Aorta (tissue), 5 donors: ENCODE measurements at regions not wholly inside any gene's neighbourhood (a gene's known extent, or its start where the extent isn't known, plus 50 kb on each side); places are given as distances from the start of the nearest gene placed in this dataset.

Source experiments
- ATAC-seq: fragments of 200-7000 bp; cut with Tn5 transposase; one replicate; pipeline ENCODE4 v1.9.1; 2022; ENCODE audit warnings: moderate library complexity; ENCODE audit not compliant: low FRiP score
- DNase-seq, 2 donors: peaks; one replicate each; pipeline ENCODE4 v3.0.0-alpha.2; 2020
- H3K27ac ChIP-seq, 2 donors: one replicate each; pipeline ENCODE4 v1.5.1; 2013; ENCODE audit warnings: low read length in 2 of 2, mild to moderate bottlenecking in 2 of 2, moderate library complexity in 2 of 2, control low read depth in 1 of 2, inconsistent platforms in 1 of 2, low read depth in 1 of 2
- H3K27me3 ChIP-seq, 2 donors: one replicate each; pipeline ENCODE4 v1.6.1; 2013; ENCODE audit warnings: control low read depth in 1 of 2, low read length in 1 of 2, mild to moderate bottlenecking in 1 of 2, moderate library complexity in 1 of 2; ENCODE audit not compliant: insufficient read depth in 2 of 2, control insufficient read depth in 1 of 2
- H3K36me3 ChIP-seq, 2 donors: one replicate each; pipeline ENCODE4 v1.6.1; 2013; ENCODE audit warnings: control low read depth in 1 of 2, low read length in 1 of 2, mild to moderate bottlenecking in 1 of 2; ENCODE audit not compliant: insufficient read depth in 2 of 2, control insufficient read depth in 1 of 2
- H3K4me1 ChIP-seq, 2 donors: one replicate each; pipeline ENCODE4 v1.6.1; 2013; ENCODE audit warnings: low read length in 2 of 2, control low read depth in 1 of 2, mild to moderate bottlenecking in 1 of 2, moderate library complexity in 1 of 2; ENCODE audit not compliant: insufficient read depth in 2 of 2, control insufficient read depth in 1 of 2
- H3K4me3 ChIP-seq, 2 donors: one replicate each; pipeline ENCODE4 v1.5.1; 2013; ENCODE audit warnings: low read length in 2 of 2, control low read depth in 1 of 2, mild to moderate bottlenecking in 1 of 2
- H3K9me3 ChIP-seq: one replicate; pipeline ENCODE4 v1.6.1; 2013; ENCODE audit warnings: mild to moderate bottlenecking, low read length; ENCODE audit not compliant: control insufficient read depth
- WGBS, 2 donors: extraction: QIAGEN DNeasy Blood & Tissue Kit; methylation state at CpG; one replicate each; pipeline ENCODE4 v1.1.7; 2013; 5-methylcytosine and 5-hydroxymethylcytosine counted together
- intact Hi-C, 2 donors: fragments of 100-400 bp; cut with DNase I; formaldehyde crosslinking; loops; one replicate each; pipeline versions ENCODE4 v1.14.2 to v1.15.0; 2022
- donor health status: healthy with polysubstance abuse.
- donor health status: Bipolar disorder and iron deficiency.
- donor health status: DM: no; HTN: no; CAD: no.
- donor health status: DM: no; HTN: no; CAD: no.
- donor health status: DM: yes; HTN: yes; CAD: no.

DNA sequence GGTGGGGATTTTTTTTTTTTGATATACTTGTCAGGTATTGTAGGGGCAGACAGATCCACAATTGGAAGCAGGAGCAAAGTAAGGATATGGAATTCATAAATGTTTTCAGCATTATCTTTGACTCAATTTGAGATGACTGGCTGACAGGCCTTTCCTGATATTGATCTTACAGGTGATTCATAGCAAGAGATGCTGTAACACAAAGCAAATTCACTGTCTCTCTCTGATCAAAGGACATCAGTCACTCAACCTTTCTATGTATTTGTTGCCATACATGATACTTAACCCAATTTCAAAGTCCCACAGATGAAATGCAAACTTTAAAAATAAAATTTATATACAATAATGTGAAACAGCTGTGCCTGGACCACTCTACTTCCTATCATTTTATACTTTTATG lies 1506.9 kb downstream of the AACS start:
- Histone ChIP-seq H3K4me1 (no peaks in the 10 kb centered on the region), H3K27ac (no peak overlapping the region), H3K36me3 (no peaks in the 10 kb centered on the region), H3K9me3 (peaks cover 2% of the 10 kb centered on the region), H3K27me3 (peaks cover 0 to 1% of the 10 kb centered on the region in 2 donors), H3K4me3 (no peak overlapping the region)
- no peak for ATAC-seq
- intact Hi-C loops: no loop called here
- no peak for DNase-seq

DNA sequence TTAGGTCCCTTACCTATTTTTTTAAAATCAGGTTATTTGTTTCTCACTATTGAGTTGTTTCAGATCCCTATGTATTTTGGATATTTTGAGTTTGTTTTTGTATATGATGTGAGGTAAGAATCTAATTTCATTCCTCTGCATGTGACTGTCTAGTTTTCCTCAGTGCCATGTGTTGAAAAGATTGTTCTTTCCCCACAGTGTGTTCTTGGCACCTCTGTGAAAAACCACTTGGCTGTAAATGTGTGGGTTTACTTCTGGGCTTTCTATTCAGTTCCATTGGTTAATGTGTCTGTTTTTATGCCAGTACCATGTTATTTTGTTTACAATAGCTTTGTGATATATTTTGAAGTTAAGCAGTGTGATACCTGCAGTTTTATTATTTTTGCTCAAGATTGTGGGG lies 1516.4 kb downstream of the AACS start:
- Histone ChIP-seq H3K27ac (no peak overlapping the region), H3K4me3 (no peak overlapping the region), H3K36me3 (no peaks in the 10 kb centered on the region), H3K4me1 (no peaks in the 10 kb centered on the region), H3K9me3 (no peaks in the 10 kb centered on the region), H3K27me3 (no peaks in the 10 kb centered on the region)
- ATAC-seq: no peak
- intact Hi-C loops: no loop called here
- no peak for DNase-seq

DNA sequence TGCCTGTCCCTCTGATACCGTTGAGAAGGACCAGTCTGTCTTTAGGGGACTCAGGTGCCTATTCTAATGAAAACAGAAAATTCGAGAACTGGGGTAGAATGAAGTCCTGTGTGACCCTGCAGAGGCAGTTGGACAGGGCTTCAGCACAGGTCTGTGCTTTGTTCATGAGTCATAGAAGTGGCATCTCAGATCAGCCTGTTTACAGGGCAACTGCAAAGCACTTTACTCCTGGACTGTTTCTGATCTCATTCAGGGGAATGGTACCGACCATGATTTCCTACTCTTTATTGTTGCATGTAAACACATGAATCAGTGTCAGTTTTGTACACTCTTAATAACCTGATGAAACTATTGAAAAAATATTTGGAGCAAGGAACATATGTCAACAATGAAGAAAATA lies 1517.0 kb downstream of the AACS start:
- H3K4me1 ChIP-seq: no peaks in the 10 kb centered on the region
- no peak overlapping the region for H3K4me3 ChIP-seq
- ATAC-seq: no peak
- WGBS, 2 donors: 27 to 69% methylated on average over 3 of the region's 3 CpGs
- H3K27ac ChIP-seq: no peak overlapping the region
- no peaks in the 10 kb centered on the region for H3K36me3 ChIP-seq
- intact Hi-C loops: no loop called here
- H3K9me3 ChIP-seq: no peaks in the 10 kb centered on the region
- DNase-seq: no peak
- no peaks in the 10 kb centered on the region for H3K27me3 ChIP-seq

DNA sequence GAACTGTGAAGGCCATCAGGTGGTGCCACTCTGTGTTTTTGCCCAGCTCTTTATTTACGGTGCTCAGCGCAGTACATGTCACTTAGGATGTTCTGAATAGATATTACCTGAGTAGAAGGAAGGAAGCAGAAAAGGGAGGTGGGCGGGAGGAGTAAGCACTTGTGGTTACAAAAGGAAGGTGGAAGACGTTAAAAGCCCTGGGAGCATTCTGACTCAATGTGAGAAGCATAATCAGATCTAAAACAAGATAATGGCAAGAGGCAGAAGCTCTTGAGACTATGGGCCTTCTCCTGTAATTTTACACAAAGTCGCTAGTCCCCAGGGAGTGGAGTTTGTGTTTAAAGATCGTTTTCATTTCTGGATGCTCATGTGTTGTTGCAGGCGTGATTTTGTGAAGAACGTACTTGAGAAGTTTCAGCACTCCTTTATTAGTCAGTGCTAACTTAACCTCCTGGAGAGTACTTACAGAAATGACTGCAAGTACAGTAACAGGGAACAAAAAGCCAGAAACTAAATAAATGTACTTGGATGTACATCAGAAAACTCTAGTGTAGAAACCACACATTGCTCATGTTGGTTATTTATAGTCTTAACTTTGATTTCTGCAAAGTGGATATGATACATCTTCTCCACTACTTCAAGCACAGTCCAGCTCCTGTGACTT lies 1523.5 kb downstream of the AACS start:
- WGBS, 2 donors: 66 to 68% methylated on average over 8 of the region's 8 CpGs

DNA sequence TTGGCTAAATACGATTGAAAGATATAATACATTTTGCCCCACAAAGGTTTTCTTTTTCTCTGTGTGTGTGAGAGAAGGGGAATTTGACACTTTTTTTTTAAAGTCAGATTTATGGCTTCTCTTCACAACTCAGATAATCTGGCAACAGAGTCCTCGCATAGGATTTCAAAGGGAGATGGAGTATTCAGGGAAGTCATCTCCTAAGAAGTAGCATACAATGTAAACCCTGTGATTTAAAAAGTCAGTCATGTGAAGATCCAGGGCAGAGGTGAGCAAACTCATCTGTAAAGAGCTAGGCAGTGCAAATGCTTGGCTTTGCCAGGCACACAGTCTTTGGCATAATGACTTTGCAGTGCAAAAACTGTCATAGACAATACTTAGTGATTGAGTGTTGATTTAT lies 1526.3 kb downstream of the AACS start:
- intact Hi-C loops: no loop called here
- DNase-seq (no peak), ATAC-seq (no peak)
- H3K4me3 ChIP-seq: no peak overlapping the region
- 29 to 41% methylated on average over 2 of the region's 2 CpGs for WGBS, 2 donors
- H3K9me3 ChIP-seq: no peaks in the 10 kb centered on the region
- H3K36me3 ChIP-seq: no peaks in the 10 kb centered on the region
- no peaks in the 10 kb centered on the region for H3K4me1 ChIP-seq
- no peak overlapping the region for H3K27ac ChIP-seq
- peaks cover 0 to 2% of the 10 kb centered on the region in 2 donors for H3K27me3 ChIP-seq

More for the DNA sequence above, 1523.5 kb downstream of the AACS start:
- DNase-seq: no peak
- H3K4me1 ChIP-seq: no peaks in the 10 kb centered on the region
- intact Hi-C loops: no loop called here
- no peaks in the 10 kb centered on the region for H3K9me3 ChIP-seq
- no peak overlapping the region for H3K4me3 ChIP-seq
- H3K36me3 ChIP-seq: no peaks in the 10 kb centered on the region
- no peak for ATAC-seq
- no peak overlapping the region for H3K27ac ChIP-seq
- H3K27me3 ChIP-seq: peaks cover 0 to 2% of the 10 kb centered on the region in 2 donors

DNA sequence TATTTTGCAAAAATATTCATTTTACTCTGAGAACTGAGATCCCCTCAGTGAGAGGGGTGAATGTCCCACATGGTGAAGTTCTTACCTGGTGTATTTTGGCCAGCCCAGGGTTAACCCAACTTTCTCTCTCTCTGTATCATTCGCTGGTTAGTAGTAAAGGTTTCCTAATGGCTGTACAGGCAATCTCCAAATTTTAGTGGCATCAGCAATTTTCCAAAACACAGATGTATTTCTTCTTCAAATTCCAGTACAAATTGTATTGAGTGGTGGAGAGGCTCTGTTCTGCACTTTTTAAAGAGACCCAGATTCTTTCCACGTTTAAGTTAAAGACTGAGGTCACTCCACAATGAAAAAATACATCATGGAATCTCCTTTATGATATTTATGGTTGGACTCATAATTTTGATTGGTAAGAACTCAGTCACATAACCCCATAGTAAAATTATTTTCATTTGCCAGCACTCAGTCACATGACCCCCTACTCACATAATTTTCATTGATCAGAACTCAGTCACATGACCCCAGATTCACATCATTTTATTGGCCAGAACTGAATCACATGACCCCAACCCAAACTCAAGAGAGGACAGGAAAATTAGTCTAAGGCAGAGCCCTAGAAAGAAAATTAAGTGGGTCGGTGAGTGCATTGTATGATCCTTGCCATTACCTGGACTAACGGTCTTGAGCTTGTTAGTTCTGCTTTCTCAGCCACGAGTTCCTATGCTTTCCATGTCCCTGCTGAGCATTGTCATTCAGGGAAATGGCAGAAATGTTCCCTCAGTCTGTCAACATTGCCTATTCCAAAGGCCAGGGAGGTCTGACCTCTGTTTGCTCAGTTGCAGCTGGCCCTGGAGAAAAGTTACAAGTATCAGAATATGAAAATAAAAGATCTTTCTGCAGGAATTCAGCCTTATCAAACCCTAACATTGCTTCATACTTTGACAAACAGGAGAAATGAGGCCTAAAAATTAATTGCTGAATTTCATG lies 1536.2 kb downstream of the AACS start:
- Histone ChIP-seq H3K9me3 (no peaks in the 10 kb centered on the region), H3K27me3 (no peaks in the 10 kb centered on the region), H3K4me1 (no peaks in the 10 kb centered on the region), H3K4me3 (no peak overlapping the region), H3K27ac (no peak overlapping the region), H3K36me3 (no peaks in the 10 kb centered on the region)
- 54 to 62% methylated on average over 5 of the region's 5 CpGs for WGBS, 2 donors
- DNase-seq (no peak), ATAC-seq (no peak)
- intact Hi-C loops: no loop called here

DNA sequence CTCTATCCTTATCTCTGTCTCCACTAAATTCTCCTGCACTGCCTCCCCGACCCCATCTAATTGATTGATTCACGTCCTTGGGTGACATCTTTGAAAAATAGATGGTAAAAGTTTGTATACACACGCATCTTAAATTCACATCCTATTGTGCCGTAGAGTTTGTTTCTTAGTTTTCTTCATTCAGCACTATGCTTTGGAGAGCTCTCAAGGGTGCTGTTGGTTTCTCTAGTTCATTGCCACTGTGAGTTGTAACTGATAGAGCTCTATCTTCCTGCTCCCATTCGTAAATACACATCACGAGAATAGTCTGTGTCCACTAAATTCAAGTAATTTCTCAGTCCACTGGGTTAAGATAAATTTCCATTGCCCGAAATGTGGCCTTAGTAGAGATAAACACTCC lies 1537.4 kb downstream of the AACS start:
- DNase-seq (no peak), ATAC-seq (no peak)
- WGBS, 2 donors: 41 to 56% methylated on average over 7 of the region's 7 CpGs
- intact Hi-C loops: no loop called here
- no peak overlapping the region for H3K27ac ChIP-seq
- no peaks in the 10 kb centered on the region for H3K27me3 ChIP-seq
- H3K9me3 ChIP-seq: no peaks in the 10 kb centered on the region
- H3K36me3 ChIP-seq: no peaks in the 10 kb centered on the region
- no peak overlapping the region for H3K4me3 ChIP-seq
- H3K4me1 ChIP-seq: no peaks in the 10 kb centered on the region

DNA sequence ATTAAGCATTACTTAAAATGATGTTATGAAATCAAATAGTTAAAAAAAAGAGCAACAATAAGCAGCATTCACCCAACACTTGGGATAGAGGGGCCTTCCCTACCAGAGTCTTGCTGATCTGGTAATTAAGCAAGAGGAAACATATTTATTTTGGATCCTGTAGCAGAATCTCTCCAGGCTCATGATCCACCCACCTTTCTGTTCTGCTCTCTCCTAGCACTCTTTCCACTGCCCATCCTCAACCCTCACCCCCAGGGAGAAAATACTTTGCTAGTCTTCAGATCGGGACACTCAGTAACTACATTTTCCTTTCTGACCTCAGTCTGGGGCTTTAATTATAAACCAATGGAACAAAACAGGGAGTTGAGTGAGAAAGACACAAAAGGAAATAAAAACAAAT lies 1541.9 kb downstream of the AACS start:
- Histone ChIP-seq H3K27me3 (no peaks in the 10 kb centered on the region), H3K9me3 (no peaks in the 10 kb centered on the region), H3K4me1 (no peaks in the 10 kb centered on the region), H3K27ac (no peak overlapping the region), H3K36me3 (no peaks in the 10 kb centered on the region), H3K4me3 (no peak overlapping the region)
- intact Hi-C loops: no loop called here
- ATAC-seq: no peak
- no peak for DNase-seq
- WGBS, 2 donors: 58 to 67% methylated on average over 1 of the region's 1 CpG

DNA sequence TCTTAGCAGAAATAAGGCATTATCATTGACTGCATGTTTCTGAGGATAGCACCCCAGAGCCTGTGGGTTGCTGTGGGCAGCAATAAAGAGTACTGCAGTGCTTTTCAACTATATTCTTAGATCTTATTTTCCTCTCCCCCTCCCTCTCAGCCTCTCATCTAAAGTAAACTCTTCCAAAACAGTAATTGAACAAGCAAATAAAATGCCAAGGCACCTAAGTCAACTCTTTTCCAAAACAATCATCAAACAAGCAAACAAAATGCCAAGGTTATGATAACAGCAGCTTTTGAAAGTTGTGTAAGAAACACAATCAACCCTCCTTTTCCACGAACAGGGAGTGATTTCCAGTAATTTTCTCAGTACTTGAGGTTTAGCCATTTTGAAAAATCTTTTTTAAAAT lies 1542.6 kb downstream of the AACS start:
- Histone ChIP-seq H3K27me3 (no peaks in the 10 kb centered on the region), H3K9me3 (peaks cover under 1% of the 10 kb centered on the region), H3K4me1 (no peaks in the 10 kb centered on the region), H3K36me3 (no peaks in the 10 kb centered on the region), H3K27ac (no peak overlapping the region), H3K4me3 (no peak overlapping the region)
- DNase-seq: no peak
- no peak for ATAC-seq
- 28 to 56% methylated on average over 1 of the region's 1 CpG for WGBS, 2 donors
- intact Hi-C loops: no loop called here
